GM12865 (cell line): ENCODE measurements at regions not wholly inside any gene's neighbourhood (a gene's known extent, or its start where the extent isn't known, plus 50 kb on each side); places are given as distances from the start of the nearest gene placed in this dataset.

Source experiments
- DNase-seq: peaks from one replicate; pipeline ENCODE4 v3.0.0; 2010; ENCODE audit warnings: low read depth
- H3K4me3 ChIP-seq: 2 replicates; pipeline ENCODE4 v1.5.1; 2011; ENCODE audit warnings: mild to moderate bottlenecking, low read depth, low read length, control low read depth
- TF ChIP-seq, protein P1 (sequence below): IDR thresholded peaks from 2 replicates; pipeline ENCODE4 v1.5.1; 2011; ENCODE audit warnings: low read length, control low read depth, low read depth, inconsistent platforms; ENCODE audit not compliant: insufficient read depth; ENCODE audit errors: missing control alignments

DNA sequence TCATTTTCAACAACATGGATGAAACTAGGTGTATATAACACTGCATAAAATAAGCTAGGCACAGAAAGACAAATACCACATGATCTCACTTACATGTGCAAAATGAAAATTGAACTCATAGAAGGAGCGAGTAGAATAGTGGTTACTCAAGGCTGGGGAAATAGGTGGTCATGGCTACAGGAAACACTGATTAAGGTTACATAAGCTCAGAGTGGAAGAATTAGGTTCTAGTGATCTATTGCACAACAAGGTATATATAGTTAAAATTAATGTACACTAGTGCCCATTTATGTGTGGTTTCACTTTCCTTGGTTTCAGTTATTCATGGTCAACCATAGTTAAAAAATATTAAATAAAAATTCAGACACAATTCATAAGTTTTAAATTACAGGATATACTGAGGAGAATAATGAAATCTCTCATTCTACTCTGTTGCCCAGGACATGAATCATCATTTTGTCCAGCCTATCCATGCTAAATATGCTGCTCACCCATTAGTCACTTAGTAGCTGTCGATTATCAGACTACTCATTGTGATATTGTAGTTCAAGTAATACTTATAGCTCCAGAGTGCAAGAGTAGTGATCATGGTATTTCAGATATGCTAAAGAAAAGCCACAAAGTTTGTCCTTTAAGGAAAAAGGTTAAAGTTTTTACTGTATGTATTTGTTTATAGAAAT lies 1530.9 kb upstream of the LRRTM1 start:
- H3K4me3 ChIP-seq: no peak overlapping the region
- TF ChIP-seq, protein P1, sequence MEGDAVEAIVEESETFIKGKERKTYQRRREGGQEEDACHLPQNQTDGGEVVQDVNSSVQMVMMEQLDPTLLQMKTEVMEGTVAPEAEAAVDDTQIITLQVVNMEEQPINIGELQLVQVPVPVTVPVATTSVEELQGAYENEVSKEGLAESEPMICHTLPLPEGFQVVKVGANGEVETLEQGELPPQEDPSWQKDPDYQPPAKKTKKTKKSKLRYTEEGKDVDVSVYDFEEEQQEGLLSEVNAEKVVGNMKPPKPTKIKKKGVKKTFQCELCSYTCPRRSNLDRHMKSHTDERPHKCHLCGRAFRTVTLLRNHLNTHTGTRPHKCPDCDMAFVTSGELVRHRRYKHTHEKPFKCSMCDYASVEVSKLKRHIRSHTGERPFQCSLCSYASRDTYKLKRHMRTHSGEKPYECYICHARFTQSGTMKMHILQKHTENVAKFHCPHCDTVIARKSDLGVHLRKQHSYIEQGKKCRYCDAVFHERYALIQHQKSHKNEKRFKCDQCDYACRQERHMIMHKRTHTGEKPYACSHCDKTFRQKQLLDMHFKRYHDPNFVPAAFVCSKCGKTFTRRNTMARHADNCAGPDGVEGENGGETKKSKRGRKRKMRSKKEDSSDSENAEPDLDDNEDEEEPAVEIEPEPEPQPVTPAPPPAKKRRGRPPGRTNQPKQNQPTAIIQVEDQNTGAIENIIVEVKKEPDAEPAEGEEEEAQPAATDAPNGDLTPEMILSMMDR: no peak
- no peak for DNase-seq

GRCh38 chr2:81786811-81787210 lies 1482.3 kb upstream of the LRRTM1 start:
- no peak overlapping the region for H3K4me3 ChIP-seq
- DNase-seq: no peak
- TF ChIP-seq, protein P1: no peak

GRCh38 chr2:81767187-81767912 lies 1462.8 kb upstream of the LRRTM1 start:
- no peak for DNase-seq
- TF ChIP-seq, protein P1: no peak
- H3K4me3 ChIP-seq: no peak overlapping the region

GRCh38 chr2:81747481-81748070 lies 1443.0 kb upstream of the LRRTM1 start:
- no peak for DNase-seq
- no peak overlapping the region for H3K4me3 ChIP-seq
- TF ChIP-seq, protein P1: no peak

- TF ChIP-seq, protein P1: no peak
Observed at GRCh38 chr2:81739966-81740365, 1435.4 kb upstream of the LRRTM1 start.

DNA sequence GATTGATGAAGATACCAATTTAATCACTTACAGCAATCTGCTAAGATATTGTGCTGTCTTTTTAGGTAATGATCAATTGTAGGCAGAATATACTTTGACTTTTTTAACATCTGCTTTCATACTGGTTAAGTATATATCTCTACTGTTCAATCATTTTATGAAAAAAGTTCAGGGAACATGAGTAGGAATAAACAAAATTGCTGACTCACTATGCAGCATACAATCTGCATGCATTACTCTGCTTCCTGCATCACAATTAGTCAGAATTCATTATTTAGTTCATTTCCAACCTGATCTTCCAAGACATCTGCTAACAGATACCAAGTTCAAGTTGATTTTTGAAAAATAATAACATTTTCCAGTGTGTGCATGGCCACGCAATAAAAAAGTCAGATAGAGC lies 1430.4 kb upstream of the LRRTM1 start:
- no peak for DNase-seq
- TF ChIP-seq, protein P1: no peak
- no peak overlapping the region for H3K4me3 ChIP-seq

More at GRCh38 chr2:81739966-81740365, 1435.4 kb upstream of the LRRTM1 start:
- no peak for DNase-seq
- H3K4me3 ChIP-seq: no peak overlapping the region
